NCI-H345 treated with DMSO at 0.1 percent for 48 hours (cell line): ENCODE measurements at regions not wholly inside any gene's neighbourhood (a gene's known extent, or its start where the extent isn't known, plus 50 kb on each side); places are given as distances from the start of the nearest gene placed in this dataset.

Experiments used
- DNase-seq: peaks from one replicate; lab custom pipeline; 2025; ENCODE audit not compliant: unreplicated experiment; lab: John Stamatoyannopoulos, UW

- no peak for DNase-seq
These were observed 55.5 kb downstream of the INHBB start for GRCh38 chr2:120401275-120402066.

- no peak for DNase-seq
These were observed 56.1 kb downstream of the INHBB start for GRCh38 chr2:120402067-120402433.

DNA sequence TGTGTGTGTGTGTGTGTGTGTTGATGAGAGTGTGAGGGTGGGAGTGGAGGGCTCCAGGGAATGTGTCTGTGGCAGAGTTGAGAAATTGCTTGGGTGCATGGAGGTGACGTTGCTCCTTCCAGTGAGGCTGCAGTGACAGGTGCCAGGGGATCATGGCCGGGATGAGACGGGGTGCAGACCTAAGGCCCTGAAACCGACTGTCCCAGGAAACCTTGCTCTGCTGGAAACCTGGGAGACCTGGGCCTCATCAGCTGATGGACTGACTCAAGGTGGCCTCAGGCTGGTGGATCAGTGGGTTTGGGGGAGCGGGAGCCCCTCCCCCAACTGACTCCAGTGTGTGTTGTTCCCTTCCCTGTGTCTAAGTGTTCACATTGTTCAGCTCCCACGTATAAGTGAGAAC lies 56.6 kb downstream of the INHBB start:
- DNase-seq = no peak

DNA sequence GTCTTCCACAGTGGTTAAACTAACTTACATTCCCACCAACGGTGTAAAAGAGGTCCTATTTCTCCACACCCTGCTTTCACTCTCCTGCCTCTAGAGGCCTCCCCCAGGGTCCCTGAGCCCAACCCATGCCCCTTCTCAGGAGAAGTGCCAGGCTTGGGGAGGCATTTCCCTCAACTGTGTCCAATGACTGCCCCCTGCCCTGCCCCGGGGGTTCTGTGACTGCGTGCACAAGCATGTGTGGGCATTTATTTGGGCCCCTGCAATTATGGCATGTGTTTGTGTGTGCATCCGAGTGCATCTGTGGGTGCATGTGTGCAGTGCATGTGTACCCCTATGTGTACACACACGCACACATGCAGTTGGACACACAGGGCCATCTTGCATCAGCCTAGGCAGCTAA lies 57.3 kb downstream of the INHBB start:
- no peak for DNase-seq

- no peak for DNase-seq
These were observed 57.7 kb downstream of the INHBB start for GRCh38 chr2:120403676-120404075.

DNA sequence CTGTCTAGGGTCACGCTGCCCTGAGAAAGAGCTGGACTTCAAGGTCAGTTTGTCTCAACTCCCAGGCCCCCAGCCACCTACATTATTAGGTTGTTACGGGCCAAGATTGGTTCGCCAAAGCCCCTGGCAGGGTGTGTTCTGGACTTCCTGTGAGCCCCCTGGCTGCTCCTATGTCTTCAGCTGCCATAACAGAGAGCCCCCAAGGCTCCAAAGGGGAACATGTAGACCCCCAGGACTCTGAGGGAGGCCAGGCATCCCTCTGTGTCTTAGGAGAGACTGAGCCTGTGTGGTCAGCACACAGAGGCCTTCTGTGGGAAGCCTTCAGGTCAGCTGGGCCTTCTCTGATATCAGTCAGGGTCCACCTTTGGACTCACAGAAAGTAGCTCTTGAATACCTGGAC lies 58.3 kb downstream of the INHBB start:
- DNase-seq = no peak

GRCh38 chr2:120404941-120405758 lies 59.2 kb downstream of the INHBB start:
- no peak for DNase-seq

- no peak for DNase-seq
These were observed 59.8 kb downstream of the INHBB start for GRCh38 chr2:120405759-120406099.

DNA sequence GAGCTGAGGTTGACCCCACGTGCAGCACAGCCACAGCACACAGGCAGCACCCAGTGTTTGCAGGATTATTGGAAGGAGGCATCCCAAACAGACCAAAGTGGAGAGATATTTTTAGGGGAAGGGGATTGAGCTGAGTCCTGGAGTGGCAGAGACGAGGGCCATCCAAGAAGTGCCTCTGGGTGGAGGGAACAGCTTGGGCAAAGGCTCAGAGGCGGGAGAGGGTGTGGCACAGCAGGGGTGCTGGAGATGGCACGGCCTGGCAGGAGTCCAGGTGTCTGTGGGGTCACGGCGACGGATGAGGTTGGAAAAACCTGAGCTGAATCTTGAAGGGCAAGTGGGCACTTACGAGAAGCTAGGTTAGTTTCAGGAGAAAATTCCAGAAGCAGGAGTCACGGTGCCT lies 60.6 kb downstream of the INHBB start:
- no peak for DNase-seq

GRCh38 chr2:120410487-120410886 lies 64.6 kb downstream of the INHBB start:
- no peak for DNase-seq

DNA sequence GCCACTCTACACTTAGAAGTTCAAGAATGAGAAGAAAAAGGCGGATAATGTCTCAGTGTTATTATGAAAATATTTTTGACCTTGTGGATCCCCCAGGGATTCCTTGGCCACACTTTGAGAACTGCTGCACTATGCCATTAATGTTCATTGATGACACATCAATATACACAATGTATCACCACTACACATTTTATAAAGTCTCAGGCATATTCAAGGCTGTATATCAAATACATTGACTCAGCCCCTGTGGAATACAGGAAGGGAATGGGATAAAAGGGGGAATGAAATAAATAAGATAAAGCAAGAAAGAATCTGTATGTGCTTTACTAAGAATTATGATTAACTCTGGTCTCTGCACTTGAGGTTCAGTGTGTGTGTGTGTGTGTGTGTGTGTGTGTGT lies 69.1 kb downstream of the INHBB start:
- no peak for DNase-seq

- no peak for DNase-seq
These were observed 70.0 kb downstream of the INHBB start for GRCh38 chr2:120415728-120416509.

- DNase-seq = no peak
These were observed 72.3 kb downstream of the INHBB start for GRCh38 chr2:120418174-120418787.

GRCh38 chr2:120419073-120419472 lies 73.1 kb downstream of the INHBB start:
- no peak for DNase-seq

DNA sequence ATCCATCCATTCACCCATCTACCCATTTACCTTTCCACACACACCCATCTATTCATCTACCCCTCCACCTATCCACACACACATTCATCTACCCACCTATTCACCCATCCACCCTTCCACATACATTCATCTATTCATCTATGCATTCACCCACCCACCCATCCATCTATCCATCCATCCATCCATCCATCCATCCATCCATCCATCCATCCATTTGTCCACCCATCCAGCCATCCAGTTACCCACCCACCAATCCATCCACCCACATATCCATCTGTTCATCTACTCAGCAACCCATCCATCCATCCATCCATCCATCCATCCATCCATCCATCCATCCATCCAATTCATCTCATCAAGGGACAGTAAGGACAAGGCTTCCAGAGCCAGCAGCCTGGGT lies 74.0 kb downstream of the INHBB start:
- no peak for DNase-seq

DNA sequence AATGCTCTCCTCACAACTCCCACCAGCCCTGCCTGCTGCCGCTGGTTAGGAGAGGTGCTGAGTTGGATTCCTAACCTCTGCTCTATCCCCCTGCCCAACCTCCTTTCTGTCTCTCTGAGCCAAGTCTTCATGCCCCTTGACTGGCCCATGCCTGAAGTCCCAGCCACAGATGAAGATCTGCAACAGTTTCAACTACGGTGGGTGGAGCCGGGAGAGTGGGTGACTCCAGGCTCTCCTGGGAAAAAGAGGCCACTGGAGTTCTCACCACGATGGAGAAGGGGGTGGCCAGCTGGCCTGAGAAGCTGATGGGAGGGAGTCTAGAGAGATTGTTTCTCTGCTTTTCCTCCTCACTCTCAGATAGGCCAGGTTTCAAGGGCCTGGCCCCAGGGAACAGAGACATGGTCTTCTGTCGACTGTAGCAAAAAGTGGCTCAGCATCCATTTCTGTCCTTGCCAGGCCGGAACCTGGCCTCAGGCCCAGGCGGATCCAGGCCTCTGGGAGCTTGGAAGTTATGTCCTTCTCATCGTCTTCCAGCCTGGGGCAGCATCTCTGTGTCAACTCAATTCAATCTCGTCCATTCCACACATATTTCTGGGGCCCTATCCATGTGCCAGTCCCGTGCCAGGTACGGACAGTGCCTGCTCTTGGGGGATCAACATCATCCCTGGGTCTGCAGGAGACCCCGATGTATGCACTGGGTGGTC lies 75.3 kb downstream of the INHBB start:
- DNase-seq = no peak

- DNase-seq = no peak
These were observed 75.9 kb downstream of the INHBB start for GRCh38 chr2:120421830-120422175.

GRCh38 chr2:120422465-120423160 lies 76.7 kb downstream of the INHBB start:
- DNase-seq = no peak

- no peak for DNase-seq
These were observed 77.4 kb downstream of the INHBB start for GRCh38 chr2:120423167-120423943.
